OCI-LY7 (cell line): ENCODE measurements at regions not wholly inside any gene's neighbourhood (a gene's known extent, or its start where the extent isn't known, plus 50 kb on each side); places are given as distances from the start of the nearest gene placed in this dataset.

Experiments
- CTCF ChIP-seq: fragments of 200-600 bp; sonication (generic); conservative IDR thresholded peaks from 2 replicates; pipeline ENCODE4 v1.5.1; 2014; ENCODE audit warnings: mild to moderate bottlenecking, antibody characterized with exemption, low read length, moderate library complexity, mixed read lengths
- EZH2phosphoT487 ChIP-seq: fragments of 200-600 bp; sonication (generic); IDR thresholded peaks from 2 replicates; pipeline ENCODE4 v1.6.1; 2018; ENCODE audit warnings: low read depth, borderline replicate concordance, mild to moderate bottlenecking, mixed run types, antibody characterized with exemption, low read length, moderate library complexity, mixed read lengths

DNA sequence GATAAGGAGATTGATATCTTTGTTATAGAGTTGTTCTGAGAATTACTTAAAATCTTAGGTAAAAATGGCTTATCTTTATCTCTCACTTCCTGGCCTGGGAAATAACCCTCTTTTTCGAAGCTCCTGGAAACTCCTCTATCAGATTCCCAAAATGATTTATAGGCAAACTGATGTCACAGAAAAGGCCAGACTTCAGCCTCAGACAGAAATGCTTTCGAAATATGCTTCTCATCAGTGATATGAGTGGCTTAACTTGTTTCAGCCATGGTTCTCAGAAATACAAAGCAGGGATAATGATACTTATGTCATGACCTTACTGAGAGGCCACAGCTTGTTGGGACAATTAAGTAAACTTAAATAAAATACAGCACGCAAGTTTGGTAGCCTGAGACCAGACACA lies 85.3 kb upstream of the HS3ST1 start:
- TF ChIP-seq CTCF = no peak
- no peak for TF ChIP-seq EZH2phosphoT487
